DMS53 (cell line): ENCODE measurements at regions not wholly inside any gene's neighbourhood (a gene's known extent, or its start where the extent isn't known, plus 50 kb on each side); places are given as distances from the start of the nearest gene placed in this dataset.

Experiments used
- DNase-seq: peaks from one replicate; lab custom pipeline; 2025; lab: John Stamatoyannopoulos, UW

- DNase-seq, result no peak
Measured at GRCh38 chr3:94259291-94259690, 196.4 kb downstream of the NSUN3 start.

- no peak for DNase-seq
Measured at GRCh38 chr3:94269763-94270162, 206.9 kb downstream of the NSUN3 start.

GRCh38 chr3:94272016-94272415, 209.2 kb downstream of the NSUN3 start:
- DNase-seq, result no peak

GRCh38 chr3:94280958-94281357, 218.1 kb downstream of the NSUN3 start:
- DNase-seq, result no peak

- DNase-seq, result peak; percentile 54
Measured at GRCh38 chr3:94285872-94286271, 223.0 kb downstream of the NSUN3 start.

- DNase-seq, result no peak
Measured at GRCh38 chr3:94291686-94292085, 228.8 kb downstream of the NSUN3 start.

GRCh38 chr3:94292151-94292550, 229.3 kb downstream of the NSUN3 start:
- DNase-seq, result no peak

GRCh38 chr3:94293793-94294195, 230.9 kb downstream of the NSUN3 start:
- peak; percentile 1 for DNase-seq

GRCh38 chr3:94294806-94295205, 231.9 kb downstream of the NSUN3 start:
- DNase-seq, result no peak

GRCh38 chr3:94299716-94300115, 236.9 kb downstream of the NSUN3 start:
- no peak for DNase-seq

GRCh38 chr3:94301366-94301765, 238.5 kb downstream of the NSUN3 start:
- DNase-seq, result no peak

- DNase-seq, result no peak
Measured at GRCh38 chr3:94303266-94303665, 240.4 kb downstream of the NSUN3 start.

- DNase-seq, result peak; percentile 2
Measured at GRCh38 chr3:94303897-94304296, 241.0 kb downstream of the NSUN3 start.

- DNase-seq, result no peak
Measured at GRCh38 chr3:94304954-94305353, 242.1 kb downstream of the NSUN3 start.

- no peak for DNase-seq
Measured at GRCh38 chr3:94305835-94306611, 243.2 kb downstream of the NSUN3 start.

GRCh38 chr3:94307588-94307987, 244.7 kb downstream of the NSUN3 start:
- peak; percentile 17 for DNase-seq

- no peak for DNase-seq
Measured at GRCh38 chr3:94308767-94309166, 245.9 kb downstream of the NSUN3 start.

GRCh38 chr3:94310341-94311135, 247.7 kb downstream of the NSUN3 start:
- no peak for DNase-seq

GRCh38 chr3:94311651-94312050, 248.8 kb downstream of the NSUN3 start:
- no peak for DNase-seq

GRCh38 chr3:94314218-94314883, 251.5 kb downstream of the NSUN3 start:
- DNase-seq, result no peak

- DNase-seq, result no peak
Measured at GRCh38 chr3:94317017-94317416, 254.2 kb downstream of the NSUN3 start.

GRCh38 chr3:94323596-94323995, 260.7 kb downstream of the NSUN3 start:
- no peak for DNase-seq

- no peak for DNase-seq
Measured at GRCh38 chr3:94331831-94332230, 269.0 kb downstream of the NSUN3 start.
